ENCODE measurements at regions not wholly inside any gene's neighbourhood (a gene's known extent, or its start where the extent isn't known, plus 50 kb on each side); places are given as distances from the start of the nearest gene placed in this dataset.

GRCh38 chr5:15322421-15322820, 177.6 kb upstream of the FBXL7 start:
- no peak for FAIRE-seq

GRCh38 chr5:15321776-15322175, 178.2 kb upstream of the FBXL7 start:
- no peak for DNase-seq (ENCODE audit: insufficient read length, low spot score)
- no peak for FAIRE-seq
- no peak for TF ChIP-seq CTCF (IDR thresholded peaks at IDR 0.05; ENCODE audit: insufficient read depth, missing control alignments)

More at GRCh38 chr5:15322421-15322820, 177.6 kb upstream of the FBXL7 start:
- no peak for DNase-seq (ENCODE audit: insufficient read length, low spot score)
- no peak for TF ChIP-seq CTCF (IDR thresholded peaks at IDR 0.05; ENCODE audit: insufficient read depth, missing control alignments)

GRCh38 chr5:15320871-15321270, 179.1 kb upstream of the FBXL7 start:
- no peak for TF ChIP-seq CTCF (IDR thresholded peaks at IDR 0.05; ENCODE audit: insufficient read depth, missing control alignments)
- DNase-seq (ENCODE audit: insufficient read length, low spot score) = no peak
- no peak for FAIRE-seq

GRCh38 chr5:15304914-15305834, 194.8 kb upstream of the FBXL7 start:
- DNase-seq (ENCODE audit: insufficient read length, low spot score) (no peak), FAIRE-seq (no peak)
- no peak for TF ChIP-seq CTCF (IDR thresholded peaks at IDR 0.05; ENCODE audit: insufficient read depth, missing control alignments)

- FAIRE-seq = no peak
Measured at GRCh38 chr5:15304066-15304731, 195.8 kb upstream of the FBXL7 start.

GRCh38 chr5:15300141-15300540, 199.8 kb upstream of the FBXL7 start:
- FAIRE-seq (no peak), DNase-seq (ENCODE audit: insufficient read length, low spot score) (no peak)

More at GRCh38 chr5:15304066-15304731, 195.8 kb upstream of the FBXL7 start:
- TF ChIP-seq CTCF (IDR thresholded peaks at IDR 0.05; ENCODE audit: insufficient read depth, missing control alignments) = no peak
- DNase-seq (ENCODE audit: insufficient read length, low spot score) = no peak

More at GRCh38 chr5:15300141-15300540, 199.8 kb upstream of the FBXL7 start:
- TF ChIP-seq CTCF (IDR thresholded peaks at IDR 0.05; ENCODE audit: insufficient read depth, missing control alignments) = no peak
